IMR-90 (cell line): ENCODE measurements at regions not wholly inside any gene's neighbourhood (a gene's known extent, or its start where the extent isn't known, plus 50 kb on each side); places are given as distances from the start of the nearest gene placed in this dataset.

Experiments
- ATAC-seq: fragments of 200-7000 bp; cut with Tn5 transposase; 2 replicates; pipeline ENCODE4 v1.9.1; 2020; ENCODE audit warnings: low read depth, mild to moderate bottlenecking, moderate library complexity
- BruUV-seq: library from RNA; stranded (reverse); fragments of 400-500 nt; replicated peaks from 2 replicates; lab custom pipeline; 2021; lab: Mats Ljungman, UMichigan
- CTCF ChIA-PET: fragments of 300-600 bp; formaldehyde crosslinking; extraction: SDS; loops from one replicate; lab custom pipeline; 2021; ENCODE audit warnings: antibody characterized with exemption; lab: Yijun Ruan, JAX
- POLR2A ChIA-PET: fragments of 300-600 bp; sonication (Branson Sonifier 250); formaldehyde crosslinking; loops from one replicate; lab custom pipeline; 2022; ENCODE audit warnings: antibody characterized with exemption; ENCODE audit not compliant: unreplicated experiment; lab: Charles Lee
- DNase-seq: peaks from one replicate; pipeline ENCODE4 v3.0.0; 2013
- H2AFZ ChIP-seq: replicated peaks from 2 replicates; pipeline ENCODE3; 2013; ENCODE audit warnings: low read length, mild to moderate bottlenecking; ENCODE audit not compliant: poor library complexity
- H2AK5ac ChIP-seq: 2 replicates; pipeline ENCODE4 v1.6.1; 2013; ENCODE audit warnings: low read depth, low read length, inconsistent platforms
- H2AK9ac ChIP-seq: replicated peaks from 2 replicates; pipeline ENCODE3; 2013; ENCODE audit warnings: mild to moderate bottlenecking, low read depth, low read length, moderate library complexity; ENCODE audit not compliant: poor library complexity
- H2BK120ac ChIP-seq: 2 replicates; pipeline ENCODE4 v1.6.1; 2013; ENCODE audit warnings: low read depth, low read length, inconsistent platforms
- H2BK15ac ChIP-seq: 3 replicates; pipeline ENCODE4 v1.6.1; 2013; ENCODE audit warnings: low read depth, low read length, inconsistent platforms
- H2BK20ac ChIP-seq: 2 replicates; pipeline ENCODE4 v1.6.1; 2013; ENCODE audit warnings: low read depth, mild to moderate bottlenecking, inconsistent platforms, low read length, moderate library complexity
- H2BK5ac ChIP-seq: 2 replicates; pipeline ENCODE4 v1.6.1; 2013; ENCODE audit warnings: mild to moderate bottlenecking, low read depth, low read length, inconsistent platforms; ENCODE audit not compliant: poor library complexity, severe bottlenecking
- H3K14ac ChIP-seq: replicated peaks from 2 replicates; pipeline ENCODE4 v1.6.1; 2013; ENCODE audit warnings: low read depth, low read length, inconsistent platforms
- H3K18ac ChIP-seq: 2 replicates; pipeline ENCODE4 v1.6.1; 2013; ENCODE audit warnings: low read depth, low read length, control low read depth
- H3K23ac ChIP-seq: 2 replicates; pipeline ENCODE4 v1.6.1; 2013; ENCODE audit warnings: low read depth, low read length, inconsistent platforms
- H3K27ac ChIP-seq: 2 replicates; pipeline ENCODE4 v1.5.1; 2013; ENCODE audit warnings: mild to moderate bottlenecking, control low read depth, low read length; ENCODE audit not compliant: insufficient read depth
- H3K27me3 ChIP-seq: 2 replicates; pipeline ENCODE4 v1.6.1; 2013; ENCODE audit warnings: low read length; ENCODE audit not compliant: control insufficient read depth, insufficient read depth
- H3K36me3 ChIP-seq: 2 replicates; pipeline ENCODE4 v1.6.1; 2013; ENCODE audit warnings: low read length, mixed read lengths; ENCODE audit not compliant: control insufficient read depth, insufficient read depth
- H3K4ac ChIP-seq: 2 replicates; pipeline ENCODE4 v1.6.1; 2013; ENCODE audit warnings: low read depth, low read length, inconsistent platforms
- H3K4me1 ChIP-seq: 2 replicates; pipeline ENCODE4 v1.6.1; 2013; ENCODE audit warnings: low read length, mixed read lengths; ENCODE audit not compliant: control insufficient read depth, insufficient read depth
- H3K4me2 ChIP-seq: 2 replicates; pipeline ENCODE4 v1.6.1; 2013; ENCODE audit warnings: low read depth, mild to moderate bottlenecking, control low read depth, low read length, moderate library complexity
- H3K4me3 ChIP-seq: 2 replicates; pipeline ENCODE4 v1.5.1; 2013; ENCODE audit warnings: low read depth, mild to moderate bottlenecking, control low read depth, low read length, moderate library complexity; ENCODE audit not compliant: insufficient read depth
- H3K56ac ChIP-seq: 2 replicates; pipeline ENCODE4 v1.6.1; 2013; ENCODE audit warnings: low read length, inconsistent platforms; ENCODE audit not compliant: insufficient read depth; ENCODE audit errors: extremely low read depth
- H3K79me1 ChIP-seq, 2 experiments: 2 replicates each; pipeline ENCODE4 v1.6.1; 2013; ENCODE audit warnings: low read length in 2 of 2, inconsistent platforms in 1 of 2, low read depth in 1 of 2
- H3K9ac ChIP-seq: 2 replicates; pipeline ENCODE4 v1.6.1; 2013; ENCODE audit warnings: low read depth, low read length, control low read depth
- H3K9me1 ChIP-seq: 2 replicates; pipeline ENCODE4 v1.6.1; 2013; ENCODE audit warnings: low read length, inconsistent platforms; ENCODE audit not compliant: insufficient read depth
- H3K9me3 ChIP-seq: 2 replicates; pipeline ENCODE4 v1.6.1; 2013; ENCODE audit warnings: low read length; ENCODE audit not compliant: control insufficient read depth, insufficient read depth
- H4K20me1 ChIP-seq: 2 replicates; pipeline ENCODE4 v1.6.1; 2013; ENCODE audit warnings: low read length, inconsistent platforms; ENCODE audit not compliant: insufficient read depth
- H4K5ac ChIP-seq: 2 replicates; pipeline ENCODE4 v1.6.1; 2013; ENCODE audit warnings: mild to moderate bottlenecking, low read depth, low read length, control low read depth
- H4K8ac ChIP-seq, 2 experiments: 2 replicates each; pipeline ENCODE4 v1.6.1; 2013; ENCODE audit warnings: low read depth in 2 of 2, low read length in 2 of 2, control low read depth in 1 of 2, inconsistent platforms in 1 of 2
- H4K91ac ChIP-seq: 2 replicates; pipeline ENCODE4 v1.6.1; 2013; ENCODE audit warnings: low read depth, low read length, inconsistent platforms; ENCODE audit not compliant: insufficient read depth
- ELK1 ChIP-seq: fragments of 150-350 bp; IDR thresholded peaks from 2 replicates; pipeline ENCODE4 v1.6.1; 2016; ENCODE audit warnings: low read depth, mild to moderate bottlenecking, low read length, moderate library complexity, borderline replicate concordance
- MAFK ChIP-seq: IDR thresholded peaks from 2 replicates; pipeline ENCODE4 v1.6.1; 2012; ENCODE audit warnings: low read depth, low read length, improper control_type of control experiment
- WGBS, 2 experiments: methylation state at CpG; one replicate each; pipeline versions ENCODE4 v1.1.5 to v1.1.7; 2013; ENCODE audit warnings: missing lambda C conversion rate in 2 of 2; ENCODE audit not compliant: insufficient read length in 1 of 2; ENCODE audit errors: extremely low coverage in 2 of 2; 5-methylcytosine and 5-hydroxymethylcytosine counted together
- dilution Hi-C: fragments of 300-500 bp; cut with HindIII; formaldehyde crosslinking; loops from one replicate; pipeline ENCODE4 v1.14.3; 2018; ENCODE audit warnings: low sequenced_read_pairs; ENCODE audit not compliant: unreplicated experiment
- in situ Hi-C: fragments of 300-500 bp; cut with MboI; formaldehyde crosslinking; loops from 3 replicates; pipeline ENCODE4 v1.14.3; 2019; ENCODE audit warnings: low sequenced_read_pairs, inconsistent platforms, mixed read lengths
- intact Hi-C: fragments of 100-400 bp; cut with micrococcal nuclease; formaldehyde crosslinking; loops from 2 replicates; pipeline ENCODE4 v1.10.0; 2022

DNA sequence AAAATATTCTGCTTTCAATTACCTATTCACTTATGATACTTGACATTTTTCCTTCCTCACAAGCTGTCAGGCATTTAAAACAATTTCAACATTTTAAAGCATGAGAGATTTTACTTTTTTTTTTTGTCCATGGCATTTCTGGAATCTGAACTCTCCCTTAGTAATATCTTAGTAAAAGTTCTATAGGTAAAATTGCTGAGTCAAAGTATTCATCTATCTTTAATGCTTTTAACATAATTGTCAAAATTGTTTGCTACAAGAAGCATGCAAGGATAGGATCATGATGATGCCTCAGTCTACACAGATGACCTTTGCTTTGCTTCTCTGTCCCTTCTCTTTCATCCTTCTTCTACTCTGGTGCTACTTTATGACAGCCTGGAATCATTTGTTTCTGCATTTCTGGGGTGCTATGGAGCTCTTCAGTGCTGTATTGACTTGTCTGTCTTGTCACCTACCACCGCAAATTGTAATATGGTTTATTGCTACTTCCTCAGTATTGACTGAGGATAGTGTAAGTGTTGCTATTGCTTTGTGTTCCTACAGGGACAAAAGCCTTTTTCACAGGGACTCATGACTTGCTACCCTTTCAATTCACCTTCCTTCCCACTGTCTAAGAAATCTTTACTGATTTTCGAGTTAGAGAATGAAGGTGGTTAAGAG, 589.8 kb upstream of the ATP2B1 start:
- no peak overlapping the region for H4K91ac ChIP-seq
- no peak overlapping the region for H3K56ac ChIP-seq
- ChIA-PET CTCF (interaction anchor here (0.6 kb wide), 2 partner anchors 45 to 556 kb away, joined by 3 to 4 read pairs; no protein-coding TSS in a partner anchor), POLR2A (no interaction called here)
- H2AK5ac ChIP-seq, result no peak overlapping the region
- no peak overlapping the region for H2AK9ac ChIP-seq
- H3K27me3 ChIP-seq, result no peaks in the 10 kb centered on the region; the same call in 1 of the 2 replicates
- H3K14ac ChIP-seq, result no peak overlapping the region
- no peak overlapping the region for H2BK5ac ChIP-seq
- H4K5ac ChIP-seq, result no peak overlapping the region
- H3K4me2 ChIP-seq, result no peak overlapping the region
- no peak overlapping the region for H3K23ac ChIP-seq
- in situ Hi-C loops (no loop called here), intact Hi-C loops (no loop called here), dilution Hi-C loops (no loop called here)
- H3K27ac ChIP-seq, result no peak overlapping the region
- no peak overlapping the region for H2BK120ac ChIP-seq
- no peak overlapping the region for H3K9ac ChIP-seq
- no peak for DNase-seq
- H3K4me1 ChIP-seq, result no peaks in the 10 kb centered on the region
- H3K9me1 ChIP-seq, result no peaks in the 10 kb centered on the region
- no peak overlapping the region for H2AFZ ChIP-seq
- no peaks in the 10 kb centered on the region for H3K9me3 ChIP-seq
- no peak overlapping the region for H3K4me3 ChIP-seq
- H4K20me1 ChIP-seq, result no peaks in the 10 kb centered on the region
- H2BK15ac ChIP-seq, result no peak overlapping the region
- no peaks in the 10 kb centered on the region for H3K79me1 ChIP-seq
- no peak overlapping the region for H4K8ac ChIP-seq
- BruUV-seq, result no TSS peak
- H2BK20ac ChIP-seq, result no peak overlapping the region
- no CpG with 5 or more reads among the region's 2 CpGs for WGBS, 2 experiments
- no peak overlapping the region for H3K18ac ChIP-seq
- H3K36me3 ChIP-seq, result no peaks in the 10 kb centered on the region
- no peak overlapping the region for H3K4ac ChIP-seq
- ATAC-seq, result no peak
- peak; percentile 61 for TF ChIP-seq MAFK
- TF ChIP-seq ELK1, result no peak
